ENCODE measurements at regions not wholly inside any gene's neighbourhood (a gene's known extent, or its start where the extent isn't known, plus 50 kb on each side); places are given as distances from the start of the nearest gene placed in this dataset.

- TF ChIP-seq YY1 (IDR thresholded peaks at IDR 0.05) (no peak), EGR1 (IDR thresholded peaks at IDR 0.05; ENCODE audit: low read depth in 2 of 2) (no peak), CTCF (IDR thresholded peaks at IDR 0.05; ENCODE audit: low read depth, low read length, missing input control) (no peak), TAF1 (conservative IDR thresholded peaks at IDR 0.05) (no peak), GABPA (IDR thresholded peaks at IDR 0.05 in 1 of 2, conservative IDR thresholded peaks at IDR 0.05 in 1 of 2) (no peak), RAD21 (IDR thresholded peaks at IDR 0.05) (no peak), FOXA2 (IDR thresholded peaks at IDR 0.05) (no peak), ATF3 (IDR thresholded peaks at IDR 0.05) (no peak), ZBTB33 (IDR thresholded peaks at IDR 0.05) (no peak), JUND (IDR thresholded peaks at IDR 0.05) (no peak), RXRA (IDR thresholded peaks at IDR 0.05) (no peak)
- TF ChIP-seq, protein P1, sequence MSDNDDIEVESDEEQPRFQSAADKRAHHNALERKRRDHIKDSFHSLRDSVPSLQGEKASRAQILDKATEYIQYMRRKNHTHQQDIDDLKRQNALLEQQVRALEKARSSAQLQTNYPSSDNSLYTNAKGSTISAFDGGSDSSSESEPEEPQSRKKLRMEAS (IDR thresholded peaks at IDR 0.05): no peak
- TF ChIP-seq, protein P2, sequence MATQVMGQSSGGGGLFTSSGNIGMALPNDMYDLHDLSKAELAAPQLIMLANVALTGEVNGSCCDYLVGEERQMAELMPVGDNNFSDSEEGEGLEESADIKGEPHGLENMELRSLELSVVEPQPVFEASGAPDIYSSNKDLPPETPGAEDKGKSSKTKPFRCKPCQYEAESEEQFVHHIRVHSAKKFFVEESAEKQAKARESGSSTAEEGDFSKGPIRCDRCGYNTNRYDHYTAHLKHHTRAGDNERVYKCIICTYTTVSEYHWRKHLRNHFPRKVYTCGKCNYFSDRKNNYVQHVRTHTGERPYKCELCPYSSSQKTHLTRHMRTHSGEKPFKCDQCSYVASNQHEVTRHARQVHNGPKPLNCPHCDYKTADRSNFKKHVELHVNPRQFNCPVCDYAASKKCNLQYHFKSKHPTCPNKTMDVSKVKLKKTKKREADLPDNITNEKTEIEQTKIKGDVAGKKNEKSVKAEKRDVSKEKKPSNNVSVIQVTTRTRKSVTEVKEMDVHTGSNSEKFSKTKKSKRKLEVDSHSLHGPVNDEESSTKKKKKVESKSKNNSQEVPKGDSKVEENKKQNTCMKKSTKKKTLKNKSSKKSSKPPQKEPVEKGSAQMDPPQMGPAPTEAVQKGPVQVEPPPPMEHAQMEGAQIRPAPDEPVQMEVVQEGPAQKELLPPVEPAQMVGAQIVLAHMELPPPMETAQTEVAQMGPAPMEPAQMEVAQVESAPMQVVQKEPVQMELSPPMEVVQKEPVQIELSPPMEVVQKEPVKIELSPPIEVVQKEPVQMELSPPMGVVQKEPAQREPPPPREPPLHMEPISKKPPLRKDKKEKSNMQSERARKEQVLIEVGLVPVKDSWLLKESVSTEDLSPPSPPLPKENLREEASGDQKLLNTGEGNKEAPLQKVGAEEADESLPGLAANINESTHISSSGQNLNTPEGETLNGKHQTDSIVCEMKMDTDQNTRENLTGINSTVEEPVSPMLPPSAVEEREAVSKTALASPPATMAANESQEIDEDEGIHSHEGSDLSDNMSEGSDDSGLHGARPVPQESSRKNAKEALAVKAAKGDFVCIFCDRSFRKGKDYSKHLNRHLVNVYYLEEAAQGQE (IDR thresholded peaks at IDR 0.05): no peak
Observed at GRCh38 chr5:32842813-32843530, 131.9 kb downstream of the NPR3 start.
